ENCODE measurements at regions not wholly inside any gene's neighbourhood (a gene's known extent, or its start where the extent isn't known, plus 50 kb on each side); places are given as distances from the start of the nearest gene placed in this dataset.

DNA sequence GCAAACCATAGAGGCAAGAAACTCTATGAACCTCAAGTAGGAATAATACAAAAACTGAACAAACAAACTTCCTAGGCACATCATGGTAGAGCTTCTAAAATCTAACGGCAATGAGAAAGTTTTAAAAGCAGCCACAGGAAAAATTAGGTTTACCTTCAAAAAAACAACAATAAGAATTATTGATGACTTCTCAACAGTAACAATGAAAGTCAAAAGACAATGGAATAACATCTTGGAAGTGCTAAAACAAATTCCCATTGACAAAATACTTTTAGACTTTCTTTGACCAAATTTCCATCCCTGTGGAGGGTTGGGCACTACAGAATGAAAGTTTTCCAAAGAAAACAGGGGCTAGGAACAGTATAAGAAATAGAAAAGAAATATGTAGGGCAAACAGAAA, 222.9 kb upstream of the ERCC4 start:
- H3K36me3 Mint-ChIP-seq (ENCODE audit: low read depth): peaks cover 17% of the 10 kb centered on the region; the same call in 2 of the 3 replicates
- Histone ChIP-seq H4K20me1 (replicated peaks; ENCODE audit: insufficient read depth) (no peaks in the 10 kb centered on the region), H3K36me3 (ENCODE audit: insufficient read depth) (no peaks in the 10 kb centered on the region), H3K27me3 (ENCODE audit: insufficient read depth) (no peaks in the 10 kb centered on the region), H3K4me1 (ENCODE audit: insufficient read depth) (no peaks in the 10 kb centered on the region), H3K9me2 (ENCODE audit: insufficient read depth) (peaks cover 17% of the 10 kb centered on the region), H3K79me2 (replicated peaks; ENCODE audit: insufficient read depth) (no peaks in the 10 kb centered on the region), H3K4me2 (no peak overlapping the region), H2AFZ (no peak overlapping the region), H3K27ac (ENCODE audit: low read depth) (no peak overlapping the region), H3K4me3 (no peak overlapping the region), H3F3A (replicated peaks; ENCODE audit: low read depth) (no peaks in the 10 kb centered on the region)
- no peak overlapping the region for H3K27ac Mint-ChIP-seq
- ATAC-seq: no peak
- no peak overlapping the region for H3K4me3 Mint-ChIP-seq
- H3K9me3 Mint-ChIP-seq: peaks cover 46% of the 10 kb centered on the region
- no peaks in the 10 kb centered on the region for H3K4me1 Mint-ChIP-seq
- TF ChIP-seq STAT1 (IDR thresholded peaks at IDR 0.05; ENCODE audit: unreplicated experiment) (no peak), CREB1 (CRISPR knock-in tag; IDR thresholded peaks at IDR 0.05; ENCODE audit: low read depth) (no peak), JUNB (IDR thresholded peaks at IDR 0.05; ENCODE audit: unreplicated experiment) (no peak), EZH2phosphoT487 (IDR thresholded peaks at IDR 0.05; ENCODE audit: unreplicated experiment) (no peak), POLR2AphosphoS5 (IDR thresholded peaks at IDR 0.05; ENCODE audit: low read depth) (no peak)
- TF ChIP-seq, protein P1, sequence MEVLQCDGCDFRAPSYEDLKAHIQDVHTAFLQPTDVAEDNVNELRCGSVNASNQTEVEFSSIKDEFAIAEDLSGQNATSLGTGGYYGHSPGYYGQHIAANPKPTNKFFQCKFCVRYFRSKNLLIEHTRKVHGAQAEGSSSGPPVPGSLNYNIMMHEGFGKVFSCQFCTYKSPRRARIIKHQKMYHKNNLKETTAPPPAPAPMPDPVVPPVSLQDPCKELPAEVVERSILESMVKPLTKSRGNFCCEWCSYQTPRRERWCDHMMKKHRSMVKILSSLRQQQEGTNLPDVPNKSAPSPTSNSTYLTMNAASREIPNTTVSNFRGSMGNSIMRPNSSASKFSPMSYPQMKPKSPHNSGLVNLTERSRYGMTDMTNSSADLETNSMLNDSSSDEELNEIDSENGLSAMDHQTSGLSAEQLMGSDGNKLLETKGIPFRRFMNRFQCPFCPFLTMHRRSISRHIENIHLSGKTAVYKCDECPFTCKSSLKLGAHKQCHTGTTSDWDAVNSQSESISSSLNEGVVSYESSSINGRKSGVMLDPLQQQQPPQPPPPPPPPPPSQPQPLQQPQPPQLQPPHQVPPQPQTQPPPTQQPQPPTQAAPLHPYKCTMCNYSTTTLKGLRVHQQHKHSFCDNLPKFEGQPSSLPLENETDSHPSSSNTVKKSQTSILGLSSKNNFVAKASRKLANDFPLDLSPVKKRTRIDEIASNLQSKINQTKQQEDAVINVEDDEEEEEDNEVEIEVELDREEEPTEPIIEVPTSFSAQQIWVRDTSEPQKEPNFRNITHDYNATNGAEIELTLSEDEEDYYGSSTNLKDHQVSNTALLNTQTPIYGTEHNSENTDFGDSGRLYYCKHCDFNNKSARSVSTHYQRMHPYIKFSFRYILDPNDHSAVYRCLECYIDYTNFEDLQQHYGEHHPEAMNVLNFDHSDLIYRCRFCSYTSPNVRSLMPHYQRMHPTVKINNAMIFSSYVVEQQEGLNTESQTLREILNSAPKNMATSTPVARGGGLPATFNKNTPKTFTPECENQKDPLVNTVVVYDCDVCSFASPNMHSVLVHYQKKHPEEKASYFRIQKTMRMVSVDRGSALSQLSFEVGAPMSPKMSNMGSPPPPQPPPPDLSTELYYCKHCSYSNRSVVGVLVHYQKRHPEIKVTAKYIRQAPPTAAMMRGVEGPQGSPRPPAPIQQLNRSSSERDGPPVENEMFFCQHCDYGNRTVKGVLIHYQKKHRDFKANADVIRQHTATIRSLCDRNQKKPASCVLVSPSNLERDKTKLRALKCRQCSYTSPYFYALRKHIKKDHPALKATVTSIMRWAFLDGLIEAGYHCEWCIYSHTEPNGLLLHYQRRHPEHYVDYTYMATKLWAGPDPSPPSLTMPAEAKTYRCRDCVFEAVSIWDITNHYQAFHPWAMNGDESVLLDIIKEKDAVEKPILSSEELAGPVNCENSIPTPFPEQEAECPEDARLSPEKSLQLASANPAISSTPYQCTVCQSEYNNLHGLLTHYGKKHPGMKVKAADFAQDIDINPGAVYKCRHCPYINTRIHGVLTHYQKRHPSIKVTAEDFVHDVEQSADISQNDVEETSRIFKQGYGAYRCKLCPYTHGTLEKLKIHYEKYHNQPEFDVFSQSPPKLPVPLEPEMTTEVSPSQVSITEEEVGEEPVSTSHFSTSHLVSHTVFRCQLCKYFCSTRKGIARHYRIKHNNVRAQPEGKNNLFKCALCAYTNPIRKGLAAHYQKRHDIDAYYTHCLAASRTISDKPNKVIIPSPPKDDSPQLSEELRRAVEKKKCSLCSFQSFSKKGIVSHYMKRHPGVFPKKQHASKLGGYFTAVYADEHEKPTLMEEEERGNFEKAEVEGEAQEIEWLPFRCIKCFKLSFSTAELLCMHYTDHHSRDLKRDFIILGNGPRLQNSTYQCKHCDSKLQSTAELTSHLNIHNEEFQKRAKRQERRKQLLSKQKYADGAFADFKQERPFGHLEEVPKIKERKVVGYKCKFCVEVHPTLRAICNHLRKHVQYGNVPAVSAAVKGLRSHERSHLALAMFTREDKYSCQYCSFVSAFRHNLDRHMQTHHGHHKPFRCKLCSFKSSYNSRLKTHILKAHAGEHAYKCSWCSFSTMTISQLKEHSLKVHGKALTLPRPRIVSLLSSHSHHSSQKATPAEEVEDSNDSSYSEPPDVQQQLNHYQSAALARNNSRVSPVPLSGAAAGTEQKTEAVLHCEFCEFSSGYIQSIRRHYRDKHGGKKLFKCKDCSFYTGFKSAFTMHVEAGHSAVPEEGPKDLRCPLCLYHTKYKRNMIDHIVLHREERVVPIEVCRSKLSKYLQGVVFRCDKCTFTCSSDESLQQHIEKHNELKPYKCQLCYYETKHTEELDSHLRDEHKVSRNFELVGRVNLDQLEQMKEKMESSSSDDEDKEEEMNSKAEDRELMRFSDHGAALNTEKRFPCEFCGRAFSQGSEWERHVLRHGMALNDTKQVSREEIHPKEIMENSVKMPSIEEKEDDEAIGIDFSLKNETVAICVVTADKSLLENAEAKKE (CRISPR knock-in tag; IDR thresholded peaks at IDR 0.05): no peak
- DNase-seq (ENCODE audit: low spot score): no peak
- H3K27me3 Mint-ChIP-seq (ENCODE audit: insufficient read depth, low read depth, poor library complexity): peaks cover 9% of the 10 kb centered on the region

DNA sequence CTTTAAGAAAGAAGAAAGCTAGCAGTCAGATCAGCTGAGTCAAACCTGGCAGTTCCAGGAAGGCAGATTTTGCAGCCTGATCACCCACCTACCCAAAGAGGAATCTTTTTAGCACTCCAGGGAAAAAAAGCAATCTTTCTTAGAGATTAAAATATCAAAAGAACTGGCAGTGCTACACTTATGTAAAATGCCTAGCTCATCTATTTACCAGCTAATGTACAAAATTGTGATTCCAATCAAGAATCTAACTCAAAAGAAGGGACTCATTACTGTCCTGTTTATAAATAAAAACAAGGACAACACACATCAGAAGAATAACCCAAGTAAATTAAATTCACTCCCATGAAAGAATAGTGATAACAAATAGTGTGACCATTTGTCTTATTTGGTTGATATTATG, 222.4 kb upstream of the ERCC4 start:
- Histone ChIP-seq H3F3A (replicated peaks; ENCODE audit: low read depth) (no peaks in the 10 kb centered on the region), H3K79me2 (replicated peaks; ENCODE audit: insufficient read depth) (no peaks in the 10 kb centered on the region), H3K27me3 (ENCODE audit: insufficient read depth) (no peaks in the 10 kb centered on the region), H3K4me3 (no peak overlapping the region), H2AFZ (no peak overlapping the region), H3K9me2 (ENCODE audit: insufficient read depth) (peaks cover 17% of the 10 kb centered on the region), H3K27ac (ENCODE audit: low read depth) (no peak overlapping the region), H3K36me3 (ENCODE audit: insufficient read depth) (no peaks in the 10 kb centered on the region), H3K4me1 (ENCODE audit: insufficient read depth) (no peaks in the 10 kb centered on the region), H4K20me1 (replicated peaks; ENCODE audit: insufficient read depth) (no peaks in the 10 kb centered on the region), H3K4me2 (no peak overlapping the region)
- ATAC-seq (no peak), DNase-seq (ENCODE audit: low spot score) (no peak)
- H3K36me3 Mint-ChIP-seq (ENCODE audit: low read depth): peaks cover 17% of the 10 kb centered on the region; the same call in 2 of the 3 replicates
- H3K27ac Mint-ChIP-seq: no peak overlapping the region
- no peak overlapping the region for H3K4me3 Mint-ChIP-seq
- peaks cover 44% of the 10 kb centered on the region for H3K9me3 Mint-ChIP-seq
- H3K4me1 Mint-ChIP-seq: no peaks in the 10 kb centered on the region
- H3K27me3 Mint-ChIP-seq (ENCODE audit: insufficient read depth, low read depth, poor library complexity): peaks cover 9% of the 10 kb centered on the region
- no peak for TF ChIP-seq POLR2AphosphoS5 (IDR thresholded peaks at IDR 0.05; ENCODE audit: low read depth)
- TF ChIP-seq, protein P2, sequence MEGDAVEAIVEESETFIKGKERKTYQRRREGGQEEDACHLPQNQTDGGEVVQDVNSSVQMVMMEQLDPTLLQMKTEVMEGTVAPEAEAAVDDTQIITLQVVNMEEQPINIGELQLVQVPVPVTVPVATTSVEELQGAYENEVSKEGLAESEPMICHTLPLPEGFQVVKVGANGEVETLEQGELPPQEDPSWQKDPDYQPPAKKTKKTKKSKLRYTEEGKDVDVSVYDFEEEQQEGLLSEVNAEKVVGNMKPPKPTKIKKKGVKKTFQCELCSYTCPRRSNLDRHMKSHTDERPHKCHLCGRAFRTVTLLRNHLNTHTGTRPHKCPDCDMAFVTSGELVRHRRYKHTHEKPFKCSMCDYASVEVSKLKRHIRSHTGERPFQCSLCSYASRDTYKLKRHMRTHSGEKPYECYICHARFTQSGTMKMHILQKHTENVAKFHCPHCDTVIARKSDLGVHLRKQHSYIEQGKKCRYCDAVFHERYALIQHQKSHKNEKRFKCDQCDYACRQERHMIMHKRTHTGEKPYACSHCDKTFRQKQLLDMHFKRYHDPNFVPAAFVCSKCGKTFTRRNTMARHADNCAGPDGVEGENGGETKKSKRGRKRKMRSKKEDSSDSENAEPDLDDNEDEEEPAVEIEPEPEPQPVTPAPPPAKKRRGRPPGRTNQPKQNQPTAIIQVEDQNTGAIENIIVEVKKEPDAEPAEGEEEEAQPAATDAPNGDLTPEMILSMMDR (conservative IDR thresholded peaks at IDR 0.05; ENCODE audit: low read depth in 2 of 2): no peak
